ENCODE measurements at regions not wholly inside any gene's neighbourhood (a gene's known extent, or its start where the extent isn't known, plus 50 kb on each side); places are given as distances from the start of the nearest gene placed in this dataset.

DNA sequence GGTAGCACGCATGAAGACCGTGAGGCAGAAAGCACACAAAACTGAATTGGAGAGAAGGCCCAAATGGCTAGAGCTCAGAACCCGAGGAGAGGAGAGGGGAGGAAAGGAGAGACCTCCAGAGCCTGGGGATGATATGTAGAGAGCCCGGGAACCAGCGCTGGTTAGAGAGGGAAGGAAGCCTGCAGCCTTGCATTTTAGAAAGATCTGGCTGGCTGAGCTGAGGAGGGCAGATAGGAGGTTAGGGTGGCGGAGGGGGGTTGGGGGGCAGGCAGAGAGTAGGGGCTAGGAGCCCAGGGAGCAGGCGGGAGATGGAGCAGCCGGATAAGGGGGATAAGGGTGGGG, 127.2 kb downstream of the C9orf50 start:
- no peak for TF ChIP-seq POLR2A (IDR thresholded peaks at IDR 0.05)
- TF ChIP-seq, protein P1, sequence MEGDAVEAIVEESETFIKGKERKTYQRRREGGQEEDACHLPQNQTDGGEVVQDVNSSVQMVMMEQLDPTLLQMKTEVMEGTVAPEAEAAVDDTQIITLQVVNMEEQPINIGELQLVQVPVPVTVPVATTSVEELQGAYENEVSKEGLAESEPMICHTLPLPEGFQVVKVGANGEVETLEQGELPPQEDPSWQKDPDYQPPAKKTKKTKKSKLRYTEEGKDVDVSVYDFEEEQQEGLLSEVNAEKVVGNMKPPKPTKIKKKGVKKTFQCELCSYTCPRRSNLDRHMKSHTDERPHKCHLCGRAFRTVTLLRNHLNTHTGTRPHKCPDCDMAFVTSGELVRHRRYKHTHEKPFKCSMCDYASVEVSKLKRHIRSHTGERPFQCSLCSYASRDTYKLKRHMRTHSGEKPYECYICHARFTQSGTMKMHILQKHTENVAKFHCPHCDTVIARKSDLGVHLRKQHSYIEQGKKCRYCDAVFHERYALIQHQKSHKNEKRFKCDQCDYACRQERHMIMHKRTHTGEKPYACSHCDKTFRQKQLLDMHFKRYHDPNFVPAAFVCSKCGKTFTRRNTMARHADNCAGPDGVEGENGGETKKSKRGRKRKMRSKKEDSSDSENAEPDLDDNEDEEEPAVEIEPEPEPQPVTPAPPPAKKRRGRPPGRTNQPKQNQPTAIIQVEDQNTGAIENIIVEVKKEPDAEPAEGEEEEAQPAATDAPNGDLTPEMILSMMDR (IDR thresholded peaks at IDR 0.05): no peak
